MCF 10A (cell line): ENCODE measurements at regions not wholly inside any gene's neighbourhood (a gene's known extent, or its start where the extent isn't known, plus 50 kb on each side); places are given as distances from the start of the nearest gene placed in this dataset.

ENCODE experiments used
- BruUV-seq: library from RNA; stranded (reverse); fragments of 400-500 nt; replicated peaks from 2 replicates; lab custom pipeline; 2021; lab: Mats Ljungman, UMichigan
- CTCF ChIA-PET: fragments of 300-600 bp; sonication (Branson Sonifier 250); formaldehyde crosslinking; extraction: SDS; loops from one replicate; lab custom pipeline; 2021; ENCODE audit warnings: antibody characterized with exemption, inconsistent platforms; lab: Yijun Ruan, JAX
- POLR2A ChIA-PET: fragments of 300-600, 350-650 bp; sonication (Branson Sonifier 250); formaldehyde crosslinking; extraction: SDS; loops from one replicate; lab custom pipeline; 2020; ENCODE audit warnings: antibody characterized with exemption, inconsistent platforms; lab: Yijun Ruan, JAX
- DNase-seq: peaks from one replicate; pipeline ENCODE4 v3.0.0-alpha.2; 2018; ENCODE audit not compliant: unreplicated experiment
- H3K27ac Mint-ChIP-seq: one replicate; pipeline ENCODE4 v1.8.0; 2022; ENCODE audit warnings: mild to moderate bottlenecking, low read depth, mixed read lengths; ENCODE audit not compliant: unreplicated experiment
- H3K27me3 Mint-ChIP-seq: one replicate; pipeline ENCODE4 v1.8.0; 2022; ENCODE audit warnings: mixed read lengths; ENCODE audit not compliant: insufficient read depth, unreplicated experiment
- H3K36me3 Mint-ChIP-seq: one replicate; pipeline ENCODE4 v1.8.0; 2022; ENCODE audit warnings: mild to moderate bottlenecking, moderate library complexity, mixed read lengths; ENCODE audit not compliant: insufficient read depth, unreplicated experiment
- H3K4me1 Mint-ChIP-seq: one replicate; pipeline ENCODE4 v1.8.0; 2022; ENCODE audit warnings: mixed read lengths; ENCODE audit not compliant: insufficient read depth, unreplicated experiment
- H3K4me3 Mint-ChIP-seq: one replicate; pipeline ENCODE4 v1.8.0; 2022; ENCODE audit warnings: mild to moderate bottlenecking, moderate library complexity, mixed read lengths; ENCODE audit not compliant: unreplicated experiment
- H3K9me3 Mint-ChIP-seq: one replicate; pipeline ENCODE4 v1.8.0; 2022; ENCODE audit warnings: mixed read lengths; ENCODE audit not compliant: unreplicated experiment
- intact Hi-C: fragments of 100-400 bp; cut with micrococcal nuclease; formaldehyde crosslinking; loops from 2 replicates; pipeline ENCODE4 v1.14.1; 2022
- TF ChIP-seq, protein P1 (sequence below): fragments of 200-600 bp; IDR thresholded peaks from one replicate; pipeline ENCODE4 v1.8.0; 2022; ENCODE audit warnings: antibody characterized with exemption, mild to moderate bottlenecking; ENCODE audit not compliant: unreplicated experiment

DNA sequence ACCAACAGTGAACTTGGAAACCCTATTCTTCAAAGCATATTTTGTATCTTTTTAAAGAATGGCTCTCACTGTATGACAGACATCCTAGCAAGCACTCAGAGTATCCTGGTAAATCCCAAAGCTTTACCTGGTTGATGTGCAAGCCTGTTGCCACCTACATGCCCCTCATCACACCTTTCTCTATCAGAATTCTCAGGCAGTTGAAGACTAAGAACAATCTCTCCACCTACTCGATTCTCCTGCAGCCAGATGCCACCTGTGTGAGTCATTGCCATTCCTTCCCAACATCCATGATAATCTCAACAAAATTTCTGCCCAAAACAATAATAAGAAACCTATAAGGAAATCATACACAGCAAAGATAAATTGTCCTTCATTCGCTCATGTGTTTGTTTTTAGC, 659.8 kb downstream of the BCL11A start:
- ChIA-PET CTCF (no interaction called here), POLR2A (interaction anchor here (0.6 to 1.1 kb wide), 2 partner anchors 8 to 173 kb away, joined by 3 read pairs; no protein-coding TSS in a partner anchor)
- H3K4me3 Mint-ChIP-seq = no peak overlapping the region
- H3K36me3 Mint-ChIP-seq = no peaks in the 10 kb centered on the region
- DNase-seq = no peak
- H3K27me3 Mint-ChIP-seq = no peaks in the 10 kb centered on the region
- no peak overlapping the region for H3K27ac Mint-ChIP-seq
- H3K4me1 Mint-ChIP-seq = peaks cover 11% of the 10 kb centered on the region
- H3K9me3 Mint-ChIP-seq = no peaks in the 10 kb centered on the region
- intact Hi-C loops = no loop called here
- no TSS peak for BruUV-seq
- TF ChIP-seq, protein P1, sequence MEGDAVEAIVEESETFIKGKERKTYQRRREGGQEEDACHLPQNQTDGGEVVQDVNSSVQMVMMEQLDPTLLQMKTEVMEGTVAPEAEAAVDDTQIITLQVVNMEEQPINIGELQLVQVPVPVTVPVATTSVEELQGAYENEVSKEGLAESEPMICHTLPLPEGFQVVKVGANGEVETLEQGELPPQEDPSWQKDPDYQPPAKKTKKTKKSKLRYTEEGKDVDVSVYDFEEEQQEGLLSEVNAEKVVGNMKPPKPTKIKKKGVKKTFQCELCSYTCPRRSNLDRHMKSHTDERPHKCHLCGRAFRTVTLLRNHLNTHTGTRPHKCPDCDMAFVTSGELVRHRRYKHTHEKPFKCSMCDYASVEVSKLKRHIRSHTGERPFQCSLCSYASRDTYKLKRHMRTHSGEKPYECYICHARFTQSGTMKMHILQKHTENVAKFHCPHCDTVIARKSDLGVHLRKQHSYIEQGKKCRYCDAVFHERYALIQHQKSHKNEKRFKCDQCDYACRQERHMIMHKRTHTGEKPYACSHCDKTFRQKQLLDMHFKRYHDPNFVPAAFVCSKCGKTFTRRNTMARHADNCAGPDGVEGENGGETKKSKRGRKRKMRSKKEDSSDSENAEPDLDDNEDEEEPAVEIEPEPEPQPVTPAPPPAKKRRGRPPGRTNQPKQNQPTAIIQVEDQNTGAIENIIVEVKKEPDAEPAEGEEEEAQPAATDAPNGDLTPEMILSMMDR = no peak

DNA sequence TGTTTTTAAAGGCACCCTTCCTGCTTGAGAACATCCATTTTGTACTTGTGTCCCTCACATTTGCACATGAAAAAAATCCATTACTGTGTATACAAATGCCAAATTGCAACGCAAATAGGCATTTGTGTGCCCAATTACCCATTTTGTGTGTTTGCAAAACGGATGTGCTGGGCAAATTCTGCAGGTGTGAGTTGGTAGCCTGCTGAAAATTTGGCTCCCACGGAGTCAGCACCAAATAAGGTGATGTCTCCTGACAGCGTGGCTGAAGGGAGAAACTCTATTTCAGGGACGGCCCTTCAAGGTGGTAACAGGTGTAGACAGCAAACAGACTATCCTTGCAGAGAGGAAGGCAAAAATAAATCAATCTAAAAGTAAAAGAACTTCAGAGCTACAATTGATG, 661.1 kb downstream of the BCL11A start:
- no TSS peak for BruUV-seq
- ChIA-PET POLR2A (no interaction called here), CTCF (no interaction called here)
- no peak overlapping the region for H3K27ac Mint-ChIP-seq
- no peaks in the 10 kb centered on the region for H3K27me3 Mint-ChIP-seq
- TF ChIP-seq, protein P1 = no peak
- intact Hi-C loops = no loop called here
- peaks cover 23% of the 10 kb centered on the region for H3K4me1 Mint-ChIP-seq
- H3K9me3 Mint-ChIP-seq = no peaks in the 10 kb centered on the region
- DNase-seq = no peak
- H3K36me3 Mint-ChIP-seq = no peaks in the 10 kb centered on the region
- H3K4me3 Mint-ChIP-seq = no peak overlapping the region

DNA sequence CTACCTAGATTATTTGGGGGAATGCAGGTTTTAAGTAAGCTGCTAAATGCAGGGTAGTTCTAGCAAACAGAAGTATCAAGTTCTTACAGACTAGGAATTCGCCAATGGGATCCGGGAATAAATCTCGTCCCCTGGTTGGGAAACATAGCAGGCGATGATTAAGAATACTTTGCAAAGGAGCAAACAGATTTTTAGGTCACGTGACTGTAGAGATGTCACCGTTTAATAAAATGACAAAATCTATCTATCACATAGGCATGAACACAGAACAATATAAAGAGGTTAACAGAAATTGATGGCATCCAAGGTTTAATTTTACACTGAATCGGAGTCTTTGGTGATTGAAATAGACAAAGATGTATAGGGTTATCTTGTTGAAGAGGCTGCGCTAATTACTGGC, 664.1 kb downstream of the BCL11A start:
- TF ChIP-seq, protein P1 = no peak
- ChIA-PET POLR2A (no interaction called here), CTCF (interaction anchor here (1.2 kb wide), 1 partner anchor 35 kb away, joined by 8 read pairs; no protein-coding TSS in a partner anchor)
- H3K4me1 Mint-ChIP-seq = peaks cover 19% of the 10 kb centered on the region
- no peaks in the 10 kb centered on the region for H3K27me3 Mint-ChIP-seq
- DNase-seq = no peak
- BruUV-seq = no TSS peak
- no peaks in the 10 kb centered on the region for H3K36me3 Mint-ChIP-seq
- intact Hi-C loops = loop anchor here (10.0 kb wide), 1 partner anchor 665 kb away; the partner anchor contains the start of gene BCL11A
- no peak overlapping the region for H3K27ac Mint-ChIP-seq
- no peaks in the 10 kb centered on the region for H3K9me3 Mint-ChIP-seq
- H3K4me3 Mint-ChIP-seq = no peak overlapping the region

DNA sequence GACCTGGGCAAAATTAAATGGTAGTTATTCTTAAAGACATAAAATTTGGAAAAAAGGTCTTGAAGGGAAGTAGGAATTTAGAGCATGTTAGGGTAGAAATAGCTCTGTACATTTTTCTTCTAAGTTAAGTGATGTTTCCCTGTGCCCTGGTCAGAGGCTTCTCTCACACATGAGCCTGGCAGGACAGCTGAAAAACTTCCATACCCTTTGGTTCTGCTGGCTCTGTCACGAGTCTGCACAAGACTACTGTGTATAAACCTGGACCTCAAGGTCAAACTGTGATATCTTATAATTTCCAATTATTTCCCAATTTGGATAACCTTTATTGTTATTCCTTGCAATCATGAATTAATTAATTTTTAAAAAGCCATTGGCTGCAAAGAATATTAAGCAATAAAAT, 664.7 kb downstream of the BCL11A start:
- peaks cover 25% of the 10 kb centered on the region for H3K4me1 Mint-ChIP-seq
- DNase-seq = no peak
- TF ChIP-seq, protein P1 = no peak
- BruUV-seq = no TSS peak
- no peak overlapping the region for H3K27ac Mint-ChIP-seq
- H3K4me3 Mint-ChIP-seq = no peak overlapping the region
- intact Hi-C loops = loop anchor here (10.0 kb wide), 1 partner anchor 666 kb away; the partner anchor contains the start of gene BCL11A
- CTCF ChIA-PET = interaction anchor here (0.6 to 1.2 kb wide), 3 partner anchors 10 to 36 kb away, joined by 3 to 8 read pairs (median 3); no protein-coding TSS in a partner anchor
- H3K27me3 Mint-ChIP-seq = no peaks in the 10 kb centered on the region
- POLR2A ChIA-PET = no interaction called here
- no peaks in the 10 kb centered on the region for H3K9me3 Mint-ChIP-seq
- no peaks in the 10 kb centered on the region for H3K36me3 Mint-ChIP-seq
